ENCODE measurements at regions not wholly inside any gene's neighbourhood (a gene's known extent, or its start where the extent isn't known, plus 50 kb on each side); places are given as distances from the start of the nearest gene placed in this dataset.

DNA sequence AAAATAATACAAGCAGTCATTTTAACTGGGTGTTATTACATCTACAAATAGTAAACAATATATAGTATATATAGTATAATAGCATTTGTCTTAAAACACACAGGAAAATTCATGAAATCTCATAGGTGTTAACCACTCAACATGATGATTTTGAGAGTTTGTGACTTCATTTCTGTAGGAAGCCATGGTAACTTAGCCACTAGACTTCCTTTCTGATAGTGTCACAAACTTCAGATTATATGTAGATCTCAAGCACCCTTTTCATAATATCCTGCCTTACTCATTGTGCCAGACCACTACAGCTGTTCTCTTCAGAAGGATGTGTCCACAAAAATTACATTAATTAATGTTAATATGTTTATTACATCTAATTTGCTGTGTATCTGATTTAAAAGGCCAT is 1250.6 kb downstream of the ADGRL3 start:
- no peaks in the 10 kb centered on the region for H3K79me2 ChIP-seq (ENCODE audit: insufficient read depth, low read length)
- H3K4me1 ChIP-seq (ENCODE audit: insufficient read depth, low read length): no peaks in the 10 kb centered on the region
- H3K27me3 ChIP-seq (ENCODE audit: insufficient read depth, low read length): no peaks in the 10 kb centered on the region
- no peaks in the 10 kb centered on the region for H3K36me3 ChIP-seq (ENCODE audit: insufficient read depth, low read length)
- no peak overlapping the region for H3K4me3 ChIP-seq (ENCODE audit: insufficient read depth, low read length)
- TF ChIP-seq, protein P1, sequence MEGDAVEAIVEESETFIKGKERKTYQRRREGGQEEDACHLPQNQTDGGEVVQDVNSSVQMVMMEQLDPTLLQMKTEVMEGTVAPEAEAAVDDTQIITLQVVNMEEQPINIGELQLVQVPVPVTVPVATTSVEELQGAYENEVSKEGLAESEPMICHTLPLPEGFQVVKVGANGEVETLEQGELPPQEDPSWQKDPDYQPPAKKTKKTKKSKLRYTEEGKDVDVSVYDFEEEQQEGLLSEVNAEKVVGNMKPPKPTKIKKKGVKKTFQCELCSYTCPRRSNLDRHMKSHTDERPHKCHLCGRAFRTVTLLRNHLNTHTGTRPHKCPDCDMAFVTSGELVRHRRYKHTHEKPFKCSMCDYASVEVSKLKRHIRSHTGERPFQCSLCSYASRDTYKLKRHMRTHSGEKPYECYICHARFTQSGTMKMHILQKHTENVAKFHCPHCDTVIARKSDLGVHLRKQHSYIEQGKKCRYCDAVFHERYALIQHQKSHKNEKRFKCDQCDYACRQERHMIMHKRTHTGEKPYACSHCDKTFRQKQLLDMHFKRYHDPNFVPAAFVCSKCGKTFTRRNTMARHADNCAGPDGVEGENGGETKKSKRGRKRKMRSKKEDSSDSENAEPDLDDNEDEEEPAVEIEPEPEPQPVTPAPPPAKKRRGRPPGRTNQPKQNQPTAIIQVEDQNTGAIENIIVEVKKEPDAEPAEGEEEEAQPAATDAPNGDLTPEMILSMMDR (IDR thresholded peaks at IDR 0.05; ENCODE audit: extremely low read depth, low read depth, low read length): no peak
- H4K20me1 ChIP-seq (ENCODE audit: insufficient read depth, low read length): no peaks in the 10 kb centered on the region
- no peak for DNase-seq (ENCODE audit: insufficient read length, low spot score, missing footprints)
- H3K27ac ChIP-seq (ENCODE audit: low read depth, low read length): no peak overlapping the region
- H2AFZ ChIP-seq (ENCODE audit: low read length): no peak overlapping the region
- H3K9me3 ChIP-seq (ENCODE audit: low read depth, low read length): no peaks in the 10 kb centered on the region
- no peak overlapping the region for H3K4me2 ChIP-seq (ENCODE audit: insufficient read depth, low read length)

DNA sequence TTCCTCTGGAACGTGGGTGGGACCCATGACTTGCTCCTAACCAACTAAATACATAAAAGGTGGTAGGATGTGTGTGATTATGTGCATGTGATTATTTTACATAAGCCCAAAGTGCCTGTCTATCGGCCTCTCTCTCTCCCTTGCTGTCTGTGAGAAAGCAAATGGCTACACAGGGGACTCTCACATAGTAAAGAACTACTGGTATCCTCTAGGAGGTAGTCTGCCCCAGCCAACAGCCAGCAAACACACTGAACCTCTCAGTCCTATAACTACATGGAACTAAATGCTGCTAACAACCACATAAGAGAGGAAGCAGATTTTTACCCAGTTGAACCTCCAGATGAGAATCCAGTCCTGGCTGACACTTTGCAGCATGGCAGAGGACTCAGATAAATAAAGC is 1249.4 kb downstream of the ADGRL3 start:
- H3K4me2 ChIP-seq (ENCODE audit: insufficient read depth, low read length): no peak overlapping the region
- no peaks in the 10 kb centered on the region for H3K79me2 ChIP-seq (ENCODE audit: insufficient read depth, low read length)
- no peaks in the 10 kb centered on the region for H4K20me1 ChIP-seq (ENCODE audit: insufficient read depth, low read length)
- peaks cover 2% of the 10 kb centered on the region for H3K9me3 ChIP-seq (ENCODE audit: low read depth, low read length)
- no peak overlapping the region for H3K4me3 ChIP-seq (ENCODE audit: insufficient read depth, low read length)
- TF ChIP-seq, protein P1 (IDR thresholded peaks at IDR 0.05; ENCODE audit: extremely low read depth, low read depth, low read length): no peak
- no peak overlapping the region for H2AFZ ChIP-seq (ENCODE audit: low read length)
- no peak for DNase-seq (ENCODE audit: insufficient read length, low spot score, missing footprints)
- no peak overlapping the region for H3K27ac ChIP-seq (ENCODE audit: low read depth, low read length)
- H3K36me3 ChIP-seq (ENCODE audit: insufficient read depth, low read length): no peaks in the 10 kb centered on the region
- H3K4me1 ChIP-seq (ENCODE audit: insufficient read depth, low read length): no peaks in the 10 kb centered on the region
- H3K27me3 ChIP-seq (ENCODE audit: insufficient read depth, low read length): no peaks in the 10 kb centered on the region

DNA sequence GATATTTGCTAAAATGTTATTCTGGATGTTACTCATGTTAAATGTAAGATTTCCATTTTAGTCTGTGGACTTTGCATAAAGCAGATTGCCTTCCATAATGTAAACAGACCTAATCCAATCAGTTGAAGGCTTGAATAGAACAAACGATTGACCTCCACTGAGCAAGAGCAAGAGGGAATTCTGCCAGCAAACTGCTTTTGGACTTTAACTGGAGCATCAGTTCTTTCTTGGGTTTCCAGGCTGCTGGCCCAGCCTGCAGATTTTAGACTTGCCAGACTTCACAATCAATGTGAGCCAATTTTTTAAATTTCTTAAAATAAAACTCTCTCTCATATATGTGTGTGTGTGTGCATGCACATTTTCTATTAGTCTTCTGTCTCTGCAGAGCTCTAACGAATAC is 1248.8 kb downstream of the ADGRL3 start:
- H3K4me3 ChIP-seq (ENCODE audit: insufficient read depth, low read length): no peak overlapping the region
- TF ChIP-seq, protein P1 (IDR thresholded peaks at IDR 0.05; ENCODE audit: extremely low read depth, low read depth, low read length): no peak
- no peaks in the 10 kb centered on the region for H4K20me1 ChIP-seq (ENCODE audit: insufficient read depth, low read length)
- H3K9me3 ChIP-seq (ENCODE audit: low read depth, low read length): peaks cover 2% of the 10 kb centered on the region
- H2AFZ ChIP-seq (ENCODE audit: low read length): no peak overlapping the region
- H3K4me2 ChIP-seq (ENCODE audit: insufficient read depth, low read length): no peak overlapping the region
- no peaks in the 10 kb centered on the region for H3K4me1 ChIP-seq (ENCODE audit: insufficient read depth, low read length)
- no peaks in the 10 kb centered on the region for H3K36me3 ChIP-seq (ENCODE audit: insufficient read depth, low read length)
- no peak overlapping the region for H3K27ac ChIP-seq (ENCODE audit: low read depth, low read length)
- no peak for DNase-seq (ENCODE audit: insufficient read length, low spot score, missing footprints)
- H3K27me3 ChIP-seq (ENCODE audit: insufficient read depth, low read length): no peaks in the 10 kb centered on the region
- no peaks in the 10 kb centered on the region for H3K79me2 ChIP-seq (ENCODE audit: insufficient read depth, low read length)

DNA sequence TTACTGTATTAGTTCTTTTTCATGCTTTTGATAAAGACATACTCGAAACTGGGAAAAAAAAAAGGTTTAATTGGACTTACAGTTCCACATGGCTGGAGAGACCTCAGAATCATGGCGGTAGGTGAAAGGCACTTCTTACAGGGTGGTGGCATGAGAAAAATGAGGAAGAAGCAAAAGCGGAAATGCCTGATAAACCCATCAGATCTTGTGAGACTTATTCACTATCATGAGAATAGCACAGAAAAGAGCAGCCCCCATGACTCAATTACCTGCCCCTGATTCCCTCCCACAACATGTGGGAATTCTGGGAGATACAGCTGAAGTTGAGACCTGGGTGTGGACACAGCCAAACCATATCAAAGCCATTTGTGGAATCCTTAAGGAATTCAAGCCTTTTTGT is 1238.9 kb downstream of the ADGRL3 start:
- Histone ChIP-seq H4K20me1 (ENCODE audit: insufficient read depth, low read length) (no peaks in the 10 kb centered on the region), H3K4me1 (ENCODE audit: insufficient read depth, low read length) (no peaks in the 10 kb centered on the region), H3K27ac (ENCODE audit: low read depth, low read length) (no peak overlapping the region), H3K4me3 (ENCODE audit: insufficient read depth, low read length) (no peak overlapping the region), H3K4me2 (ENCODE audit: insufficient read depth, low read length) (no peak overlapping the region), H3K36me3 (ENCODE audit: insufficient read depth, low read length) (no peaks in the 10 kb centered on the region), H3K79me2 (ENCODE audit: insufficient read depth, low read length) (no peaks in the 10 kb centered on the region), H3K27me3 (ENCODE audit: insufficient read depth, low read length) (no peaks in the 10 kb centered on the region), H3K9me3 (ENCODE audit: low read depth, low read length) (peaks cover 3% of the 10 kb centered on the region), H2AFZ (ENCODE audit: low read length) (no peak overlapping the region)
- DNase-seq (ENCODE audit: insufficient read length, low spot score, missing footprints): no peak
- TF ChIP-seq, protein P1 (IDR thresholded peaks at IDR 0.05; ENCODE audit: extremely low read depth, low read depth, low read length): no peak

Measured in osteoblast (primary cell).